RWPE1 (cell line): ENCODE measurements at regions not wholly inside any gene's neighbourhood (a gene's known extent, or its start where the extent isn't known, plus 50 kb on each side); places are given as distances from the start of the nearest gene placed in this dataset.

Experiments
- CTCF ChIA-PET: fragments of 350-600 bp; sonication (Branson Sonifier 250); formaldehyde crosslinking; extraction: SDS; loops from one replicate; lab custom pipeline; 2021; lab: Yijun Ruan, JAX
- POLR2A ChIA-PET: fragments of 400-600 bp; formaldehyde crosslinking; extraction: SDS; loops from one replicate; lab custom pipeline; 2020; ENCODE audit warnings: antibody characterized with exemption; ENCODE audit not compliant: low non-redundant PET; lab: Yijun Ruan, JAX
- DNase-seq: peaks from one replicate; pipeline ENCODE4 v3.0.0; 2012; ENCODE audit warnings: low spot score
- H3K27ac ChIP-seq: fragments of 450-650 bp; 2 replicates; pipeline ENCODE4 v1.5.1; 2017
- TF ChIP-seq, protein P1 (sequence below): fragments of 450-650 bp; conservative IDR thresholded peaks from 2 replicates; pipeline ENCODE4 v1.5.1; 2017; ENCODE audit warnings: low read depth, mild to moderate bottlenecking

GRCh38 chr21:19328954-19329353, 925.4 kb upstream of the TMPRSS15 start:
- no peak for DNase-seq
- ChIA-PET POLR2A (no interaction called here), CTCF (interaction anchor here (0.6 kb wide), 1 partner anchor 968 kb away, joined by 5 read pairs; no protein-coding TSS in a partner anchor)
- TF ChIP-seq, protein P1, sequence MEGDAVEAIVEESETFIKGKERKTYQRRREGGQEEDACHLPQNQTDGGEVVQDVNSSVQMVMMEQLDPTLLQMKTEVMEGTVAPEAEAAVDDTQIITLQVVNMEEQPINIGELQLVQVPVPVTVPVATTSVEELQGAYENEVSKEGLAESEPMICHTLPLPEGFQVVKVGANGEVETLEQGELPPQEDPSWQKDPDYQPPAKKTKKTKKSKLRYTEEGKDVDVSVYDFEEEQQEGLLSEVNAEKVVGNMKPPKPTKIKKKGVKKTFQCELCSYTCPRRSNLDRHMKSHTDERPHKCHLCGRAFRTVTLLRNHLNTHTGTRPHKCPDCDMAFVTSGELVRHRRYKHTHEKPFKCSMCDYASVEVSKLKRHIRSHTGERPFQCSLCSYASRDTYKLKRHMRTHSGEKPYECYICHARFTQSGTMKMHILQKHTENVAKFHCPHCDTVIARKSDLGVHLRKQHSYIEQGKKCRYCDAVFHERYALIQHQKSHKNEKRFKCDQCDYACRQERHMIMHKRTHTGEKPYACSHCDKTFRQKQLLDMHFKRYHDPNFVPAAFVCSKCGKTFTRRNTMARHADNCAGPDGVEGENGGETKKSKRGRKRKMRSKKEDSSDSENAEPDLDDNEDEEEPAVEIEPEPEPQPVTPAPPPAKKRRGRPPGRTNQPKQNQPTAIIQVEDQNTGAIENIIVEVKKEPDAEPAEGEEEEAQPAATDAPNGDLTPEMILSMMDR, result no peak
- no peak overlapping the region for H3K27ac ChIP-seq

DNA sequence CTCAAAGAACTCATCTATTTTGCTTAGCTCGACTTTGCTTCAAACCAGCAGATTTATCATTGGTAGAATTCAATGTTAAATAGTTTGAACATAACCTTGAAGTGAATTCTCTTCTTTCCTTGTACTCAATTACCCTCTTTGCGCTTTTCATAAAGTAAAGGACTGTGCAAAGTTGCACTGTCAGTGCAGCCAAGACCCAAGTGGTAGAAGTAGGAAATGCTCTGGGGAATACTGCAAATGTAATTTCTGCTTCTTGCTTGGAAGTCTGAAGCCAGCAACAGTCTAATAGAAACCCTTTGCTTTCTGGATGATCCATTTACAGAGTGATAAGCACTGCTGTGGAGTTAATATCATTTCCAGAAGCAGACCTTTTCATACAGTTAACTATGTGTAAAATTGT, 936.7 kb upstream of the TMPRSS15 start:
- POLR2A ChIA-PET, result no interaction called here

DNA sequence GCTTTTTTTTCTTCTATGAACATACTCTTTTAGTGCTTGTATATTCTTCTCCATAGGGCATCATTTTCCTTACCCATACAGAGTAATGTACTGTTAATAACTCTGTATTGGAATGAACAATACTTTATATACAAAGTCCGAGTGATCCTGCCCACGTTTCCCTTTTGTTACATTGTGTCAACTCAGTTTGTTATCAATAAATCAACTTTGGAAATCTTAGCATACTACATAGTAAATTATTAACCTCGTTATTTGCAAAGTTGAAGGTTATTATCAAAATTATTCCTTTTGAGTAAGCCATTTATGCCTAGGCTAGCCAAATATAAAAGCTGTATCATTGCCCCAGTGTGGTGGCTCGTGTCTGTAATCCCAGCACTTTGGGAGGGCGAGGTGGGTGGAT, 937.4 kb upstream of the TMPRSS15 start:
- POLR2A ChIA-PET, result no interaction called here
- TF ChIP-seq, protein P1, result no peak
- CTCF ChIA-PET, result no interaction called here
- no peak overlapping the region for H3K27ac ChIP-seq
- no peak for DNase-seq

More for the DNA sequence above, 936.7 kb upstream of the TMPRSS15 start:
- DNase-seq, result no peak
- TF ChIP-seq, protein P1, result no peak
- H3K27ac ChIP-seq, result no peak overlapping the region
- CTCF ChIA-PET, result no interaction called here

DNA sequence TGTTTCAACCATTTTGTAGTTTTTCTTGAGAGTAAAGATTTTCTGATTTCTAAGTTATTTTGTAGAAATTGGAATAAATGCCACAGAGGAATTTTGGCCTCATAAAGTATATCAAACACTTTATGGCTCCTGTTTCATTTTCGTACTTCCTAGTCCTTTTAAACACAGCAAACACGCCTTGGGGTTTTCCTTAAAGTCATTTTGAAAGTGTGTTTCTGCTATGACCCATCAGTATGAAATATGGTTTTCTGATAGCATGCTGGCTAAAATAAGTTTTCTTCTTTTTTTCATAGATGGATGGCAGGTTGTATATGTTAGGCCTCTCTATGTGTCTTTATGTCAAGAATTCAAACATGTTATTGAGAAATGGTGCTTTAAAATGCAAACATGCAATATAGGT, 940.1 kb upstream of the TMPRSS15 start:
- POLR2A ChIA-PET, result no interaction called here
- no peak overlapping the region for H3K27ac ChIP-seq
- no peak for DNase-seq
- TF ChIP-seq, protein P1, result no peak
- CTCF ChIA-PET, result no interaction called here

DNA sequence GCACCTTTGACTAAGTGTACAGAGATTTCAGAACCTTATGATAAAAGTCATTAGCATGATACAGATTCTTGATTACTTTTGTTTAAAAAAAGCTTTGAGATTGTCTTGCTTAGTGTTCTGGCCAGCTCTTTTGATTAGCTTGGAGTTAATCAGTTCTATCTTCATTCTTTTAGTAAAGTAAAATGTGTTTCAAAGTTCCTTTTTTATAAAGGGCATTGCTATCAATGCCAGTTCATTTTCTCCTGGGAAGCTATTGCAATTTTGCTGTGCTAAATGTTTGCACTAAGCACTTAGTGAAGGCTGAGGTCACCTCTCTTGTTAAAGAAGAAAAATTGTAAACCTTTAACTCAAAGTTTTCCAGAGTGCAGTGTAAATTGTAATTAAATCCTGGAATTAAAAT, 946.7 kb upstream of the TMPRSS15 start:
- no peak for DNase-seq
- TF ChIP-seq, protein P1, result no peak
- H3K27ac ChIP-seq, result no peak overlapping the region
- ChIA-PET POLR2A (no interaction called here), CTCF (no interaction called here)

DNA sequence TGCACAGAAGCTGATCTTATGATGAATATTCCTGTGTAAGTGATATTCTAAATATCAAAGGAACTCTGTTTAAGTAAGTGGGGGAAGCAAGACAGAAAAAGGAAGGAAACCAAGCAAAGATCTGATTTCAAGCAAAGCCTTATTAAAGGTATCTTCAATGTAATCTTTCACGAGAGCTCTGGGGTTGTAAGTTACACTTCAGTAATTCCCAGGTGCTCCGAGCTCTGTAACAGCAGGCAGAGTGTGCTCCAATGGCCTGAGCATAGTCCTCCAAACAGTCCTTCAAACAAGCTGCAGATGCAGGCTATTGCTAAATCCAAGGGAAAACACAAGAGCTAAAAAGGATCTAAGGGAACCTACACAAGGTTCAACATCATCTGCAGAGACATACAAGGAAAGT, 949.7 kb upstream of the TMPRSS15 start:
- ChIA-PET CTCF (interaction anchor here (0.6 kb wide), 1 partner anchor 13 kb away, joined by 3 read pairs; no protein-coding TSS in a partner anchor), POLR2A (no interaction called here)
- no peak overlapping the region for H3K27ac ChIP-seq
- DNase-seq, result no peak
- TF ChIP-seq, protein P1, result no peak
